Prostate gland (tissue), 2 donors: ENCODE measurements at regions not wholly inside any gene's neighbourhood (a gene's known extent, or its start where the extent isn't known, plus 50 kb on each side); places are given as distances from the start of the nearest gene placed in this dataset.

Experiments used
- CTCF ChIP-seq, 4 experiments: fragments of 200-600 bp in 2 of 4; fragments of 450-650 bp in 2 of 4; sonication (generic) in 2 of 4; IDR thresholded peaks; 1 replicate in 3 of 4; 2 replicates in 1 of 4; pipeline ENCODE4 v1.5.1; 2016 to 2019; ENCODE audit warnings: antibody characterized with exemption in 4 of 4, mild to moderate bottlenecking in 2 of 4, moderate library complexity in 2 of 4
- POLR2A ChIP-seq: fragments of 450-650 bp; IDR thresholded peaks from one replicate; pipeline ENCODE4 v1.6.1; 2016; ENCODE audit warnings: antibody characterized with exemption, mild to moderate bottlenecking
- POLR2AphosphoS5 ChIP-seq: sonication (generic); formaldehyde crosslinking; IDR thresholded peaks from one replicate; pipeline ENCODE4 v1.6.1; 2017; ENCODE audit warnings: antibody characterized with exemption

- TF ChIP-seq CTCF (IDR thresholded peaks at IDR 0.05) (no peak), POLR2A (no peak), POLR2AphosphoS5 (no peak)
Measured at GRCh38 chr6:4301871-4302270, 166.5 kb upstream of the ECI2 start.
